ENCODE measurements at regions not wholly inside any gene's neighbourhood (a gene's known extent, or its start where the extent isn't known, plus 50 kb on each side); places are given as distances from the start of the nearest gene placed in this dataset.
"Not testable (repeated sequence)": the region's sequence is repeated elsewhere in the genome, so short reads cannot be mapped to it uniquely, and the experiment has no call there.

GRCh38 chr13:86856991-86857390 lies 814.2 kb upstream of the SLITRK5 start:
- DNase-seq (ENCODE audit: low read depth), result peak; percentile 53

- no peak for DNase-seq (ENCODE audit: low read depth)
Observed at GRCh38 chr13:86858216-86858615, 813.0 kb upstream of the SLITRK5 start.

DNA sequence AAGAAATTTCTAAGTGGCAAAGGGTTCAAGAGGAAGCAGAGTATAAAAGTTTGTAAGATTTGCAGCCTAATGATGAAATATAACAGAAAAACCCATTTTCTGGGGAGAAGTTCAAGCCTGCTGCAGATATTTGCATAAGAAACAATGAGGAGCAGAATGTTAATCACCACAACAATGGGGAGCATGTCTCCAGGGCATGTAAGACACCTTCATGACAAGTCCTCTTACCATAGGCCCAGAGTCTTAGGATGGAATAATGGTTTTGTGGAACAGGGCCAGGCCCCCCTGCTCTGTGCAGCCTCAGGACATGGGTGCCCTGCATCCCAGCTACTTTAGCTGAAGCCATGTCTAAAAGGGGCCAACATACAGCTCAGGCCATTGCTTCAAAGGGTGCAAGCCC lies 809.0 kb upstream of the SLITRK5 start:
- DNase-seq (ENCODE audit: low read depth), result no peak

DNA sequence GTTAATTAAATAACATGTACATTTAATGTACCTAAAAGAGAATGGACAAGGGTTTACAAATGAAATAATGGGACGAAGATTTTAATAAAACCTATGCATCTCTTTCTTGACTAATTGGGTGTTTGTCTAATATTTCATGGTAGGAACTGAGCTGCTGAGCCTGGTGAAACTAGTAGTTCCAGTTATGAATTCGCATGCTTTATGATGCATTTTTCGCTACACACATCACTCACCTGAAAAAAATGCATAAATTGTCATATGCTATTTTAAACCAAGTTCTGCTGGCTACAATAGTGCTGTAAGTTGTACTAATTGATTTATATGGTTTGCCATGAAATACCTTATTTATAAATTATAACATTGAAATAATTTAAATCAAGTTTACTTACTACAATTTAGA lies 806.8 kb upstream of the SLITRK5 start:
- no peak for DNase-seq (ENCODE audit: low read depth)

- DNase-seq (ENCODE audit: low read depth), result peak; percentile 22
Observed at GRCh38 chr13:86870444-86870843, 800.7 kb upstream of the SLITRK5 start.

- peak; percentile 69 for DNase-seq (ENCODE audit: low read depth)
Observed at GRCh38 chr13:86877441-86877840, 793.7 kb upstream of the SLITRK5 start.

GRCh38 chr13:86878781-86879180 lies 792.4 kb upstream of the SLITRK5 start:
- no peak for DNase-seq (ENCODE audit: low read depth)

DNA sequence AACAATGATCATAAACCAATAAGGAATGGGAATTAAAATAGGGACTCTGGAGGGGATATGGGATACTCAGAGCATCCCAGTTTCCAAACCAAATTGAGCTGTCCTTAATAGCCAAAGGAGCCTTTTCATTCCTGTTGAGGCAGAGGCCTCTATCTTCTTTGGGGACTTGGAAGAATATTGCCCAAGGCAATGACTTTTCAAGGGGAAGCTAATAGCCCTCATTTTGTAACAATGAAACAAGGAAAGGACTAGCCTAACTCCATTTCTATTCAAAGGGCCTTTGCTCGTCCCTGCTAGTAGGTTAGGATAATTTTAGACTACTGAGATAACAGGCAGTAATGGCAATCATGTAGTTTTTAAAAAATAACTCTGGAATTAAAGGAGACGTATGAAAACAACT lies 789.8 kb upstream of the SLITRK5 start:
- DNase-seq (ENCODE audit: low read depth), result no peak

DNA sequence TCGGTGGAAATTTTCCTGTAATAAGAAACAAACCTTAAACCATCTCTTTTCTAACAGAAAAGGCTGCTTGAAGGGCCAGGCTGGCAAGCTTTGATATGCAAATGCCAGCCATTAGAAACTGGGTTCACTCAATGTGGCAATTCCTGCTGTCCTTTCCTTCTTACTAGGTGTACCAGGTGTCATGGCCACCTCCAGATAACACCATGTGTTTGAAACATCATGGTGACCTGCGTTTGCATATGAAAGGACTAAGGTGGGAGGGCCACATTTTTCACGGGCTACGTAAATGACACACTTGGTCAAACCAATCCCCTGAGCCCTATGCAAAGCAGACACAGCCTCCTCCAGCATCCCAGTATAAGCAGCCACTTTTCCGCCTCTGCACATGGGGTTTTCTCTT lies 789.1 kb upstream of the SLITRK5 start:
- DNase-seq (ENCODE audit: low read depth), result no peak

DNA sequence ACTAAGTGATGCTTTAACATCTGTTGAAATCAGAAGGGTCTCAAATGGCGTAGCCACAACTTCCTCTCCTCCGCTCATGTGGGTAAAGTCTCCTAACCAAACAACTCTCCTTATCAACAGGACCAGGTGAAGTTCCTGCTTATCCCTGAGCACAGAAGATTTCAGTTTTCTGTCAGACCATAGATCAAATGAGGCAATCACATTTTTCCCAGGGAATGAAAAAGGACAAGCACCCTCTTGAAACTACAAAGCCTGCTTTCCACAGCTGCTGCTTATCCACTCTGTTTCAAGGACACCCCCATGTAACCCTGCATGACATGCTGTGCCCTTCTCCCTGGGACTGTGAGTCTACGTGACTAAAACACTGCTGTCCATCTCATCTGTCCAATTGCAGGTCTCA lies 788.3 kb upstream of the SLITRK5 start:
- peak; percentile 46 for DNase-seq (ENCODE audit: low read depth)

GRCh38 chr13:86892330-86892729 lies 778.8 kb upstream of the SLITRK5 start:
- no peak for DNase-seq (ENCODE audit: low read depth)

- DNase-seq (ENCODE audit: low read depth), result no peak
Observed at GRCh38 chr13:86900906-86901305, 770.3 kb upstream of the SLITRK5 start.

GRCh38 chr13:86906127-86906874 lies 764.9 kb upstream of the SLITRK5 start:
- peak; percentile 82 for DNase-seq (ENCODE audit: low read depth)

DNA sequence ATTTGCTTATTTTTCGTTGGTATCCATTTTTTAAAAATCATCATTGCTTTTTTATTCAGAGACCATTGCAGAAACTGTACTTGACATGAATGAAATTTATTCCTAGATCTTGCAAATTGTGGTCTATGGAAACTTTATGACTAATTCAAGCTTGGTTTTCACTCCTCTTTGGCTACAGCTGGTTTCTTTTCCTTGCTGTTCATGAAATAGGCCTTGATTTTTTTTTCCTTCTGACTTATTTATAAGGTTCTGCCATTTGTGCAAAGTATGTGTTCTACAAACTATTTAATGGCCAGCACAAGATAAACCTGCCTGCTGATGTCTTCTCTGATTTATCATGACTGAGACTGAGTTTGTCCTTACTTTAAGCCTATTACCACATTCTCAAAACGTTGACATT lies 764.0 kb upstream of the SLITRK5 start:
- peak; percentile 86 for DNase-seq (ENCODE audit: low read depth)

- peak; percentile 49 for DNase-seq (ENCODE audit: low read depth)
Observed at GRCh38 chr13:86909318-86909717, 761.9 kb upstream of the SLITRK5 start.

GRCh38 chr13:86914757-86915156 lies 756.4 kb upstream of the SLITRK5 start:
- DNase-seq (ENCODE audit: low read depth), result no peak

DNA sequence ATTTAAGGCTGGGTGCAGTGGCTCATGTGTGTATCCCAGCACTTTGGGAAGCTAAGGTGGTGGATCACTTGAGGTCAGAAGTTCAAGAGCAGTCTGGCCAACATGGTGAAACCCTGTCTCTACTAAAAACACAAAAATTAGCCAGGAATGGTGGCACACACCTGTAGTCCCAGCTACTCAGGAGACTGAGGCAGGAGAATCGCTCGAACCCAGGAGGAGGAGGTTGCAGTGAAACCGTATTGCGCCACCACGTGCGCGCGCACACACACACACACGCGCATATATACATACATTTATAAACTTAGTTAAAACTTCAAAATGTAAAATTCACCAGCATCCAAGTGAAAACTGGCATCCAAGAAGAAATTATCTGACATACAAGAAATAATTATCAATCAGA lies 753.7 kb upstream of the SLITRK5 start:
- not testable (repeated sequence) for DNase-seq (ENCODE audit: low read depth)

- DNase-seq (ENCODE audit: low read depth), result no peak
Observed at GRCh38 chr13:86918682-86919081, 752.5 kb upstream of the SLITRK5 start.

GRCh38 chr13:86920961-86921360 lies 750.2 kb upstream of the SLITRK5 start:
- no peak for DNase-seq (ENCODE audit: low read depth)

DNA sequence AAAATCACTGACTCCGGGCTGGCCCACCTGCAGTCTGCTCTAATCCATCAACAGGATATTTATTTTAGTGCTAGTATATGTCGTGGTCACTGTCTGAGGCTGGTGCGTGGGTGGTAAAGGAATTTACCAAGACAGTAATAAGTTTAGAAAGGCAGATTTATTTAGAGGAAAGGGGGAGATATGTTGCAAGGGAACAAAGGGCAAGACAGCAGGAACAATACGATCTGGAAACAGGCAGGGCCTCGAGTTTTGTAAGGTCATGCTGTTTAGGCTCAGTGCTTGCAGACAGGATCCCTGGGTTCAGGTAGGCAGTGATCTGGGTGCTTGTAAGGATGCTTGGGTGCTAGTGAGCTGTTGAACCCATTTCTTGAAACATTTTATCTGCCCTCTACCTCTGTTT lies 748.2 kb upstream of the SLITRK5 start:
- peak; percentile 59 for DNase-seq (ENCODE audit: low read depth)

DNA sequence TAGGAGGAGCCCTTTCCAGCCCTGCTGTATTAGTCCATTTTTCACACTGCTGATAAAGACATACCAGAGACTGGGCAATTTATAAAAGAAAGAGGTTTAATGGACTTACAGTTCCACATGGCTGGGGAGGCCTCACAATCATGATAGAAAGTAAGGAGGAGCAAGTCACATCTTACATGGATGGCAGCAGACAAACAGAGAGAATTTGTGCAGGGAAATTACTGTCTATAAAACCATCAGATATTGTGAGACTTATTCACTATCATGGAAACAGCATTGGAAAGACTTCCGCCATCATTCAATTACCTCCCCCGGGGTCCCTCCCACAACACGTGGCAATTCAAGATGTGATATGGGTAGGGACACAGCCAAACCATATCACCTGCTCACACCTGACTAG lies 744.3 kb upstream of the SLITRK5 start:
- not testable (repeated sequence) for DNase-seq (ENCODE audit: low read depth)

DNA sequence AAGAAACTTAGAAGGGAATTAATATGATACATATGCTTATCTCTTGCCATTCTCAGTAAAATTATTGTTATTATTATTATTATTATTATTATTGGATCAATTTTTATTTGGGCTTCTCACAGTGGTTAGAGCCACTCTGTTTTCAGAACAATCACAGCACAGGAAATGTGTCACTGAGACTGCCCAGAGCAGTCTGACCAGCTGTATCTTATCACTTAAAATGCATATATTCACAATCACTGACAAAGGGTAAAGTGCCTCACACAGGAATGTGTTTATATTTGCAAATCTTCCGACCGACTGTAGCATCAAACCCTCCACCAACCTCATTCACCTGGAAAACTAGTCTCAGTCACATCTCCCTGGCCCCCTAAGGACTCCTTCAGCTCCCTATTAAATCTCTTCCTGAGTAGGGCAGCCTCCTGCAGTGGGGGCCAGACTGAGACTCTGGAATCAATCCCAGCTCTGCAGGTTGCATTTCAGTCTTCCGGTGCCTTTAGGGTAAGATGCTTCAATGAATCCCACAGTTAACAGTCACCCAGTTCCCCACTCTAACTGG lies 738.3 kb upstream of the SLITRK5 start:
- peak; percentile 9 for DNase-seq (ENCODE audit: low read depth)

DNA sequence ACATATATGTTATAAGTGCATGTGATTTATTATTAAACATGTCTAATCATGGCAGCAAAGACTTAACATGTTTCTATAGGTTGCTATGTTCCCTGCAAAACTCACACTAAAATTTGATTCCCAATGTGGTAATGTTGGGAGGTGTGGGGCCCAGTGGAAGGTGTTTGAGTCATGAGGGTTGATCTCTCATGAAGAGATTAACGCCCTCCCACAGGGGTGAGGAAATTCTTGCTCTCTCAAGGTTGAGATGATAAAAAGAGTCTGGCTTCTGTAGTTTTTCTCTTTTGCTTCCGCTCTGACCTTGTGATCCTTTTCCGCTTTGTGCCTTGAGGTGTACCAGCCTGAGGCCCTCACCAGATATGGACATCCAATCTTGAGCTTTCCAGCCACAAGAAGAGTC lies 737.5 kb upstream of the SLITRK5 start:
- DNase-seq (ENCODE audit: low read depth), result peak; percentile 33

GRCh38 chr13:86937316-86937715 lies 733.9 kb upstream of the SLITRK5 start:
- DNase-seq (ENCODE audit: low read depth), result no peak

All from amniotic epithelial cell (primary cell).